C4-2B (cell line): ENCODE measurements at regions not wholly inside any gene's neighbourhood (a gene's known extent, or its start where the extent isn't known, plus 50 kb on each side); places are given as distances from the start of the nearest gene placed in this dataset.

Experiments used
- CTCF ChIP-seq: fragments of 450-650 bp; conservative IDR thresholded peaks from 2 replicates; pipeline ENCODE4 v1.5.1; 2017; ENCODE audit warnings: mild to moderate bottlenecking
- ZFX ChIP-seq: fragments of 450-650 bp; IDR thresholded peaks from 2 replicates; pipeline ENCODE4 v1.6.1; 2017

- no peak for TF ChIP-seq CTCF
- no peak for TF ChIP-seq ZFX
Observed at GRCh38 chr4:104743215-104743653, 248.5 kb upstream of the CXXC4 start.
